ENCODE measurements at regions not wholly inside any gene's neighbourhood (a gene's known extent, or its start where the extent isn't known, plus 50 kb on each side); places are given as distances from the start of the nearest gene placed in this dataset.

GRCh38 chr3:153028381-153028780 lies 133.6 kb upstream of the RAP2B start:
- no peak for TF ChIP-seq CTCF (IDR thresholded peaks at IDR 0.05; ENCODE audit: insufficient read depth, low read length)
- TF ChIP-seq REST (IDR thresholded peaks at IDR 0.05; ENCODE audit: insufficient replicate concordance, low read depth), result no peak
